Right lobe of liver (tissue), 6 donors: ENCODE measurements at regions not wholly inside any gene's neighbourhood (a gene's known extent, or its start where the extent isn't known, plus 50 kb on each side); places are given as distances from the start of the nearest gene placed in this dataset.

Experiments used
- ATAC-seq, 4 donors: fragments of 200-7000 bp; cut with Tn5 transposase; one replicate each; pipeline ENCODE4 v1.9.1; 2020; ENCODE audit warnings: mild to moderate bottlenecking in 4 of 4, moderate library complexity in 4 of 4
- DNase-seq, 3 donors: peaks; one replicate each; pipeline ENCODE4 v3.0.0-alpha.2; 2020
- H3K27ac ChIP-seq, 3 donors: fragments of 200-600 bp; one replicate each; pipeline ENCODE4 v1.8.0; 2022
- H3K27me3 ChIP-seq, 2 donors: fragments of 200-600 bp; one replicate each; pipeline ENCODE4 v1.8.0; 2022
- H3K36me3 ChIP-seq, 4 donors: fragments of 200-600 bp; sonication (generic) in 1 of 4; one replicate each; pipeline versions ENCODE4 v1.5.1 to v1.8.0; 2017 to 2022; ENCODE audit warnings: control low read depth in 1 of 4
- H3K4me1 ChIP-seq, 4 donors: fragments of 200-600 bp; sonication (generic) in 1 of 4; one replicate each; pipeline versions ENCODE4 v1.5.1 to v1.8.0; 2017 to 2022; ENCODE audit warnings: control low read depth in 1 of 4
- H3K4me3 ChIP-seq, 3 donors: fragments of 200-600 bp; one replicate each; pipeline ENCODE4 v1.8.0; 2022
- H3K9me3 ChIP-seq, 4 donors: fragments of 200-600 bp; sonication (generic) in 1 of 4; one replicate each; pipeline versions ENCODE4 v1.5.1 to v1.8.0; 2017 to 2022; ENCODE audit warnings: control low read depth in 1 of 4
- CTCF ChIP-seq, 4 donors: fragments of 200-600 bp in 3 of 4; fragments of 450-650 bp in 1 of 4; IDR thresholded peaks; one replicate each; pipeline versions ENCODE4 v1.5.1 to v1.8.0; 2016 to 2022; ENCODE audit warnings: antibody characterized with exemption in 4 of 4, mild to moderate bottlenecking in 2 of 4
- POLR2A ChIP-seq: fragments of 450-650 bp; IDR thresholded peaks from one replicate; pipeline ENCODE4 v1.6.1; 2017; ENCODE audit warnings: antibody characterized with exemption, mild to moderate bottlenecking
- WGBS: methylation state at CpG from one replicate; pipeline ENCODE4 v1.1.6; 2018; ENCODE audit warnings: low coverage, low lambda C conversion rate; ENCODE audit not compliant: insufficient coverage; ENCODE audit errors: missing lambda C conversion rate; 5-methylcytosine and 5-hydroxymethylcytosine counted together
- intact Hi-C, 2 donors: fragments of 100-400 bp; cut with DNase I; formaldehyde crosslinking; loops; one replicate each; pipeline versions ENCODE4 v1.11.2 to v1.14.1; 2022
- donor health status: DM: no; HTN: yes; CAD: no.
- donor health status: DM: no; HTN: no; CAD: no.
- donor health status: DM: no; HTN: no; CAD: no.
- donor health status: DM: no; HTN: yes; CAD: no.
- donor health status: DM: no; HTN: yes; CAD: no.

- TF ChIP-seq POLR2A (no peak), CTCF (IDR thresholded peaks at IDR 0.05) (no peak)
- ATAC-seq: no peak
- Histone ChIP-seq H3K4me3 (no peak overlapping the region), H3K27ac (no peak overlapping the region), H3K4me1 (no peaks in the 10 kb centered on the region), H3K9me3 (no peaks in the 10 kb centered on the region), H3K36me3 (no peaks in the 10 kb centered on the region), H3K27me3 (no peaks in the 10 kb centered on the region)
- DNase-seq: no peak
- intact Hi-C loops: no loop called here
Measured at GRCh38 chr6:140905724-140906123, 1227.0 kb upstream of the GJE1 start.

DNA sequence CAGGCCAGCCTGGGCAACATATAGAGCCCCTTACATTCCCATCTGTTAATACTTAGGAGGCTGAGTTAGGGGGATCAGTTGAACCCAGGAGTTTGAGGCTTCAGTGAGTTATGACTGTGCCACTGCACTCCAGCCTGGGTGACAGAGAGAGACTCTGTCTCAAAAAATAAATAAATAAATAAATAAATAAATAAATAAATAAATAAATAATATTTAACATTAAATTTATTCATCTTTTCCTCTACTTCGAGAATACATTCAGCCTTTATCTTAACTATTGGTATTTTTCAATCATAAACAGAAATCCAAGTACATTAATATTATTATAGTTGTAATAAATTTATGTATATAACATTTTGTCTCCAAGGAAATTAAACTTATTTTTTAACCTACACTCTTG lies 1227.7 kb upstream of the GJE1 start:
- TF ChIP-seq POLR2A (no peak), CTCF (IDR thresholded peaks at IDR 0.05) (no peak)
- Histone ChIP-seq H3K36me3 (no peaks in the 10 kb centered on the region), H3K27ac (no peak overlapping the region), H3K4me1 (no peaks in the 10 kb centered on the region), H3K9me3 (no peaks in the 10 kb centered on the region), H3K27me3 (no peaks in the 10 kb centered on the region), H3K4me3 (no peak overlapping the region)
- intact Hi-C loops: no loop called here
- WGBS: 68% methylated on average over 1 of the region's 1 CpG
- DNase-seq (no peak), ATAC-seq (no peak)

- DNase-seq (no peak), ATAC-seq (peak in 3 of 4 donors; percentile 45 to 73 (median 71))
- TF ChIP-seq POLR2A: no peak
- TF ChIP-seq CTCF (IDR thresholded peaks at IDR 0.05): no peak
- Histone ChIP-seq H3K36me3 (no peaks in the 10 kb centered on the region), H3K27ac (no peak overlapping the region), H3K27me3 (no peaks in the 10 kb centered on the region), H3K4me1 (no peaks in the 10 kb centered on the region), H3K9me3 (no peaks in the 10 kb centered on the region), H3K4me3 (peak overlapping the region in 1 of 3 donors; percentile 35)
- intact Hi-C loops: no loop called here
- 37% methylated on average over 6 of the region's 8 CpGs for WGBS
Measured at GRCh38 chr6:140897804-140898573, 1234.7 kb upstream of the GJE1 start.

DNA sequence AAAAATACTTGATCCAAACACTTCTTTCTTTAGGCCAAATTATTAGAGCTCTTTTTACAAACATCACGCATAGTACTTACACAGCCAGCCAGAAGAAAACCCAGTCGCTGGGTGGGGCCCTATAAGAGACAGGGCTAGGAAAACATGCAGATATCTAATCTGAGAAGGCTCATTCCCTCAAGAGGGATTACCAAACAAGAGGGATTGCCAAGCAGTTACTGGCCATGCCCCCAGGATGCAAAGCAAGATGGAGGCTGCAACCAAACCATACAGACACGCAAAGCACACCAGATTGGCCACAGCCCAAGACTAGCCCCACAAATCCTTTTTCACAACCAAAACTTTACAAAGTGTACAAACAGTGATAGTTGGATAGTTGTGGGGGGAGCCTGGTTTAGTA lies 1235.4 kb upstream of the GJE1 start:
- no peak for ATAC-seq
- intact Hi-C loops: no loop called here
- no peak overlapping the region for H3K27ac ChIP-seq
- H3K4me1 ChIP-seq: no peaks in the 10 kb centered on the region
- DNase-seq: no peak
- TF ChIP-seq POLR2A: no peak
- 56% methylated on average over 3 of the region's 3 CpGs for WGBS
- no peaks in the 10 kb centered on the region for H3K27me3 ChIP-seq
- H3K9me3 ChIP-seq: no peaks in the 10 kb centered on the region
- H3K4me3 ChIP-seq: peak overlapping the region in 1 of 3 donors; percentile 35
- H3K36me3 ChIP-seq: no peaks in the 10 kb centered on the region

DNA sequence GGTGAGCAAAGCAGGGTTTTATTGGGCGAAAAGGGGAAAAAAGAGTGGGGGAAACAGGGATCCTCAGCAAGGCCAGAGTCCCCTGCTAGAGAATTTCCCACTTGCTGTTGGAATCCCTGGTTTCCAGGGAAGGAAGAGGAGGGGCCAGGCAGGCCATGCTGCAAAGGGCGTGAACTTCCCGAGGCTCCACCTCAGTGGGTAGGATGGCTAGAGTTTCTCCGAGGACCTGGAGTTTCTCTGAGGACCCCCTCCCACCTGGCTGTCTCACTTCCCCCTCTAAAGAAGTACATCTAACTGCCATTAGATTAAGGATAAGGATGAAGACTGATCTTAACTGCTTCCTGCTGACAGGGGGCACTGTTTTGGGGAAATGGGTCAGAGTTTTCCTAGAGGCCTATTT lies 1239.3 kb upstream of the GJE1 start:
- 88% methylated on average over 4 of the region's 4 CpGs for WGBS
- Histone ChIP-seq H3K36me3 (no peaks in the 10 kb centered on the region), H3K9me3 (no peaks in the 10 kb centered on the region), H3K27ac (no peak overlapping the region), H3K4me1 (no peaks in the 10 kb centered on the region), H3K4me3 (no peak overlapping the region), H3K27me3 (no peaks in the 10 kb centered on the region)
- ATAC-seq: no peak
- TF ChIP-seq POLR2A (no peak), CTCF (IDR thresholded peaks at IDR 0.05) (no peak)
- intact Hi-C loops: no loop called here
- DNase-seq: no peak
